ENCODE measurements at regions not wholly inside any gene's neighbourhood (a gene's known extent, or its start where the extent isn't known, plus 50 kb on each side); places are given as distances from the start of the nearest gene placed in this dataset.

GRCh38 chr7:90094030-90094429 lies 60.2 kb upstream of the STEAP1 start:
- Histone ChIP-seq H2AK9ac (replicated peaks; ENCODE audit: low read depth, low read length, poor library complexity) (no peak overlapping the region), H3K14ac (replicated peaks; ENCODE audit: low read depth, low read length) (no peak overlapping the region), H2AK5ac (ENCODE audit: low read depth, low read length) (no peak overlapping the region), H3K27me3 (ENCODE audit: control insufficient read depth, insufficient read depth, low read length) (no peaks in the 10 kb centered on the region), H3K9me3 (ENCODE audit: control insufficient read depth, insufficient read depth, low read length) (no peaks in the 10 kb centered on the region), H2BK5ac (ENCODE audit: low read depth, low read length, poor library complexity, severe bottlenecking) (no peak overlapping the region), H3K23ac (ENCODE audit: low read depth, low read length) (no peak overlapping the region), H4K91ac (ENCODE audit: insufficient read depth, low read depth, low read length) (no peak overlapping the region), H2BK120ac (ENCODE audit: low read depth, low read length) (no peak overlapping the region), H2AFZ (replicated peaks; ENCODE audit: low read length, poor library complexity) (no peak overlapping the region), H3K4ac (ENCODE audit: low read depth, low read length) (no peak overlapping the region), H3K18ac (ENCODE audit: low read depth, low read length) (no peak overlapping the region), H3K4me1 (ENCODE audit: control insufficient read depth, insufficient read depth, low read length) (no peaks in the 10 kb centered on the region), H4K8ac (ENCODE audit: low read depth in 2 of 2, low read length in 2 of 2) (no peak overlapping the region), H3K27ac (ENCODE audit: insufficient read depth, low read length) (no peak overlapping the region), H2BK20ac (ENCODE audit: low read depth, low read length) (no peak overlapping the region), H3K9ac (ENCODE audit: low read depth, low read length) (no peak overlapping the region), H3K79me1 (ENCODE audit: low read depth in 1 of 2, low read length in 2 of 2) (no peaks in the 10 kb centered on the region), H4K20me1 (ENCODE audit: insufficient read depth, low read length) (no peaks in the 10 kb centered on the region), H3K36me3 (ENCODE audit: control insufficient read depth, insufficient read depth, low read length) (no peaks in the 10 kb centered on the region), H3K9me1 (ENCODE audit: insufficient read depth, low read length) (no peaks in the 10 kb centered on the region), H3K4me3 (ENCODE audit: insufficient read depth, low read depth, low read length) (no peak overlapping the region), H2BK15ac (ENCODE audit: low read depth, low read length) (no peak overlapping the region), H3K56ac (ENCODE audit: extremely low read depth, insufficient read depth, low read length) (no peak overlapping the region), H3K4me2 (ENCODE audit: low read depth, low read length) (no peak overlapping the region), H4K5ac (ENCODE audit: low read depth, low read length) (no peak overlapping the region)
- ChIA-PET CTCF (interaction anchor here (0.5 kb wide), 1 partner anchor 1562 kb away, joined by 3 read pairs; no protein-coding TSS in a partner anchor), POLR2A (ENCODE audit: unreplicated experiment) (no interaction called here)
- dilution Hi-C loops (cut with HindIII; ENCODE audit: low sequenced_read_pairs, unreplicated experiment) (no loop called here), intact Hi-C loops (cut with micrococcal nuclease) (no loop called here), in situ Hi-C loops (cut with MboI; ENCODE audit: low sequenced_read_pairs) (loop anchor here (25.0 kb wide), 2 partner anchors 1307 to 1832 kb away; partner anchors contain the start of gene TEX47)
- ATAC-seq (ENCODE audit: low read depth): no peak
- no TSS peak for BruUV-seq (replicated peaks)
- no peak for DNase-seq
- no CpG with 5 or more reads among the region's 2 CpGs for WGBS, 2 experiments (ENCODE audit: extremely low coverage in 2 of 2, insufficient read length in 1 of 2)
- no peak for TF ChIP-seq FOS (IDR thresholded peaks at IDR 0.05; ENCODE audit: low read depth, low read length)
- TF ChIP-seq CEBPB (IDR thresholded peaks at IDR 0.05; ENCODE audit: low read depth, low read length): no peak
- TF ChIP-seq RFX5 (IDR thresholded peaks at IDR 0.05; ENCODE audit: low read depth, low read length): no peak
- TF ChIP-seq BHLHE40 (IDR thresholded peaks at IDR 0.05; ENCODE audit: low read depth, low read length): no peak
- no peak for TF ChIP-seq MXI1 (IDR thresholded peaks at IDR 0.05; ENCODE audit: borderline replicate concordance, low read depth, low read length)
- TF ChIP-seq RCOR1 (IDR thresholded peaks at IDR 0.05; ENCODE audit: insufficient replicate concordance, low read length): no peak
- no peak for TF ChIP-seq SMC3 (IDR thresholded peaks at IDR 0.05; ENCODE audit: low read depth, low read length)
- TF ChIP-seq RAD21 (IDR thresholded peaks at IDR 0.05; ENCODE audit: low read length): no peak
- TF ChIP-seq CHD1 (IDR thresholded peaks at IDR 0.05; ENCODE audit: low read depth, low read length): no peak
- no peak for TF ChIP-seq NFE2L2 (IDR thresholded peaks at IDR 0.05; ENCODE audit: low read depth, low read length)
- TF ChIP-seq MAZ (IDR thresholded peaks at IDR 0.05; ENCODE audit: borderline replicate concordance, low read depth, low read length): no peak
- TF ChIP-seq ELK1 (IDR thresholded peaks at IDR 0.05; ENCODE audit: borderline replicate concordance, low read depth, low read length): no peak
- TF ChIP-seq POLR2A (IDR thresholded peaks at IDR 0.05; ENCODE audit: low read depth, low read length): no peak
- TF ChIP-seq MAFK (IDR thresholded peaks at IDR 0.05; ENCODE audit: low read depth, low read length): no peak
- no peak for TF ChIP-seq USF2 (IDR thresholded peaks at IDR 0.05; ENCODE audit: low read depth, low read length)
- no peak for TF ChIP-seq CTCF (conservative IDR thresholded peaks at IDR 0.05; ENCODE audit: low read depth, low read length)

Measured in IMR-90 (cell line).